ENCODE measurements at regions not wholly inside any gene's neighbourhood (a gene's known extent, or its start where the extent isn't known, plus 50 kb on each side); places are given as distances from the start of the nearest gene placed in this dataset.

DNA sequence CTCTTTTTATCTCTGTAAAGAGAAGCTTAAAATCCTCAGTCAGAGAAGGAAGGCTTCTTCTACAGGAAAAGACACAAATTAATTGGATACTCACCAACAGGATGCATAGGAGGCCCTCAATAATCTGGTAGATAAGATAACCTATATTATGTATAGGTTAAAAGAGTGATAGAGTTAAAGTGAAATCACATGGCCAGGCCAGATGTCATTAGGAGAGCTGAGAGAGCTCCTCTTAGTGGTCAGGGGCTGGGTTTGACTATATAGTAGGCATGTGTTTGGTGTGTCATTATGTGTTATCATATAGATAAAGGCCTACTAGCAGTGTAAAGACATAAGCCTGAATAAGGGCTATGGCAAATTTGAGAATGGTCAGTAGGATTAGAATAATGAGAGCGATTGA lies 479.3 kb downstream of the EPHA3 start:
- TF ChIP-seq YY1 (IDR thresholded peaks at IDR 0.05; ENCODE audit: insufficient read depth, insufficient read length) (no peak), SUZ12 (IDR thresholded peaks at IDR 0.05; ENCODE audit: extremely low read depth, insufficient read depth, insufficient read length) (no peak)
